Panc1 (cell line): ENCODE measurements at regions not wholly inside any gene's neighbourhood (a gene's known extent, or its start where the extent isn't known, plus 50 kb on each side); places are given as distances from the start of the nearest gene placed in this dataset.

Experiments
- ATAC-seq: fragments of 200-7000 bp; cut with Tn5 transposase; 2 replicates; pipeline ENCODE4 v1.9.1; 2020; ENCODE audit warnings: mild to moderate bottlenecking, moderate library complexity
- BruUV-seq: library from RNA; stranded (reverse); fragments of 400-500 nt; replicated peaks from 2 replicates; lab custom pipeline; 2021; lab: Mats Ljungman, UMichigan
- CTCF ChIA-PET: fragments of 300-600 bp; sonication (Branson Sonifier 250); formaldehyde crosslinking; loops from one replicate; lab custom pipeline; 2022; ENCODE audit warnings: antibody characterized with exemption; lab: Charles Lee
- POLR2A ChIA-PET: fragments of 300-600 bp; sonication (Branson Sonifier 250); formaldehyde crosslinking; loops from one replicate; lab custom pipeline; 2022; ENCODE audit warnings: antibody characterized with exemption; lab: Charles Lee
- DNase-seq: peaks from one replicate; pipeline ENCODE4 v3.0.0-alpha.2; 2010; ENCODE audit warnings: low read depth, low spot score
- H3K27ac ChIP-seq: 2 replicates; pipeline ENCODE4 v1.5.1; 2011; ENCODE audit warnings: mild to moderate bottlenecking, low read length, inconsistent platforms
- H3K27me3 ChIP-seq: fragments of 200-500 bp; sonication (Bioruptor generic); 2 replicates; pipeline ENCODE4 v1.6.0; 2014; ENCODE audit warnings: low read length, inconsistent platforms; ENCODE audit not compliant: control insufficient read depth, insufficient read depth
- H3K36me3 ChIP-seq: fragments of 200-500 bp; sonication (Bioruptor generic); 2 replicates; pipeline ENCODE4 v1.5.1; 2014; ENCODE audit warnings: inconsistent platforms, mild to moderate bottlenecking, low read length, moderate library complexity; ENCODE audit not compliant: control insufficient read depth, insufficient read depth
- H3K4me1 ChIP-seq: 2 replicates; pipeline ENCODE4 v1.5.1; 2011; ENCODE audit warnings: inconsistent platforms, mild to moderate bottlenecking, low read length, moderate library complexity; ENCODE audit not compliant: control insufficient read depth, insufficient read depth
- H3K4me3 ChIP-seq, 2 experiments: 2 replicates each; pipeline ENCODE4 v1.5.1; 2011 to 2012; ENCODE audit warnings: low read depth in 2 of 2, low read length in 2 of 2, mild to moderate bottlenecking in 2 of 2, inconsistent platforms in 1 of 2, moderate library complexity in 1 of 2
- H3K9me3 ChIP-seq: fragments of 200-500 bp; sonication (Bioruptor generic); 2 replicates; pipeline ENCODE4 v1.5.1; 2014; ENCODE audit warnings: low read depth, mild to moderate bottlenecking, inconsistent platforms, low read length, moderate library complexity; ENCODE audit not compliant: control insufficient read depth, insufficient read depth
- POLR2AphosphoS5 ChIP-seq: IDR thresholded peaks from 2 replicates; pipeline ENCODE4 v1.6.1; 2012; ENCODE audit warnings: mild to moderate bottlenecking, low read depth, low read length, moderate library complexity
- SIN3A ChIP-seq: IDR thresholded peaks from 2 replicates; pipeline ENCODE4 v1.6.1; 2012; ENCODE audit warnings: low read depth, mild to moderate bottlenecking, low read length, moderate library complexity, borderline replicate concordance; ENCODE audit not compliant: insufficient read depth
- TCF7L2 ChIP-seq: IDR thresholded peaks from 2 replicates; pipeline ENCODE4 v1.6.1; 2011; ENCODE audit warnings: mild to moderate bottlenecking, low read depth, low read length, inconsistent platforms
- in situ Hi-C: cut with HindIII; loops from 2 replicates; pipeline ENCODE4 v1.10.0; 2016; ENCODE audit warnings: low sequenced_read_pairs, low pct_unique_long_range_greater_than_20kb
- intact Hi-C: fragments of 100-400 bp; cut with micrococcal nuclease; formaldehyde crosslinking; loops from one replicate; pipeline ENCODE4 v1.10.0; 2022; ENCODE audit not compliant: unreplicated experiment
- TF ChIP-seq, protein P1 (sequence below), 2 experiments: IDR thresholded peaks; 2 replicates each; pipeline ENCODE4 v1.6.1; 2011 to 2012; ENCODE audit warnings: low read depth in 2 of 2, control low read depth in 1 of 2, low read length in 1 of 2, mild to moderate bottlenecking in 1 of 2, moderate library complexity in 1 of 2; ENCODE audit not compliant: insufficient read depth in 1 of 2
- TF ChIP-seq, protein P2 (sequence below): fragments of 450-650 bp; IDR thresholded peaks from 2 replicates; pipeline ENCODE4 v1.5.1; 2017; ENCODE audit warnings: mild to moderate bottlenecking

GRCh38 chr4:25535701-25536473, 119.8 kb upstream of the SLC34A2 start:
- CTCF ChIA-PET = no interaction called here
- in situ Hi-C loops (no loop called here), intact Hi-C loops (no loop called here)
- H3K27me3 ChIP-seq = no peaks in the 10 kb centered on the region
- TF ChIP-seq, protein P1, sequence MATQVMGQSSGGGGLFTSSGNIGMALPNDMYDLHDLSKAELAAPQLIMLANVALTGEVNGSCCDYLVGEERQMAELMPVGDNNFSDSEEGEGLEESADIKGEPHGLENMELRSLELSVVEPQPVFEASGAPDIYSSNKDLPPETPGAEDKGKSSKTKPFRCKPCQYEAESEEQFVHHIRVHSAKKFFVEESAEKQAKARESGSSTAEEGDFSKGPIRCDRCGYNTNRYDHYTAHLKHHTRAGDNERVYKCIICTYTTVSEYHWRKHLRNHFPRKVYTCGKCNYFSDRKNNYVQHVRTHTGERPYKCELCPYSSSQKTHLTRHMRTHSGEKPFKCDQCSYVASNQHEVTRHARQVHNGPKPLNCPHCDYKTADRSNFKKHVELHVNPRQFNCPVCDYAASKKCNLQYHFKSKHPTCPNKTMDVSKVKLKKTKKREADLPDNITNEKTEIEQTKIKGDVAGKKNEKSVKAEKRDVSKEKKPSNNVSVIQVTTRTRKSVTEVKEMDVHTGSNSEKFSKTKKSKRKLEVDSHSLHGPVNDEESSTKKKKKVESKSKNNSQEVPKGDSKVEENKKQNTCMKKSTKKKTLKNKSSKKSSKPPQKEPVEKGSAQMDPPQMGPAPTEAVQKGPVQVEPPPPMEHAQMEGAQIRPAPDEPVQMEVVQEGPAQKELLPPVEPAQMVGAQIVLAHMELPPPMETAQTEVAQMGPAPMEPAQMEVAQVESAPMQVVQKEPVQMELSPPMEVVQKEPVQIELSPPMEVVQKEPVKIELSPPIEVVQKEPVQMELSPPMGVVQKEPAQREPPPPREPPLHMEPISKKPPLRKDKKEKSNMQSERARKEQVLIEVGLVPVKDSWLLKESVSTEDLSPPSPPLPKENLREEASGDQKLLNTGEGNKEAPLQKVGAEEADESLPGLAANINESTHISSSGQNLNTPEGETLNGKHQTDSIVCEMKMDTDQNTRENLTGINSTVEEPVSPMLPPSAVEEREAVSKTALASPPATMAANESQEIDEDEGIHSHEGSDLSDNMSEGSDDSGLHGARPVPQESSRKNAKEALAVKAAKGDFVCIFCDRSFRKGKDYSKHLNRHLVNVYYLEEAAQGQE (IDR thresholded peaks at IDR 0.05; ENCODE audit: insufficient read depth in 1 of 2, low read depth in 2 of 2, low read length in 1 of 2) = no peak
- TF ChIP-seq, protein P2, sequence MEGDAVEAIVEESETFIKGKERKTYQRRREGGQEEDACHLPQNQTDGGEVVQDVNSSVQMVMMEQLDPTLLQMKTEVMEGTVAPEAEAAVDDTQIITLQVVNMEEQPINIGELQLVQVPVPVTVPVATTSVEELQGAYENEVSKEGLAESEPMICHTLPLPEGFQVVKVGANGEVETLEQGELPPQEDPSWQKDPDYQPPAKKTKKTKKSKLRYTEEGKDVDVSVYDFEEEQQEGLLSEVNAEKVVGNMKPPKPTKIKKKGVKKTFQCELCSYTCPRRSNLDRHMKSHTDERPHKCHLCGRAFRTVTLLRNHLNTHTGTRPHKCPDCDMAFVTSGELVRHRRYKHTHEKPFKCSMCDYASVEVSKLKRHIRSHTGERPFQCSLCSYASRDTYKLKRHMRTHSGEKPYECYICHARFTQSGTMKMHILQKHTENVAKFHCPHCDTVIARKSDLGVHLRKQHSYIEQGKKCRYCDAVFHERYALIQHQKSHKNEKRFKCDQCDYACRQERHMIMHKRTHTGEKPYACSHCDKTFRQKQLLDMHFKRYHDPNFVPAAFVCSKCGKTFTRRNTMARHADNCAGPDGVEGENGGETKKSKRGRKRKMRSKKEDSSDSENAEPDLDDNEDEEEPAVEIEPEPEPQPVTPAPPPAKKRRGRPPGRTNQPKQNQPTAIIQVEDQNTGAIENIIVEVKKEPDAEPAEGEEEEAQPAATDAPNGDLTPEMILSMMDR = no peak
- no peak for TF ChIP-seq SIN3A
- TF ChIP-seq POLR2AphosphoS5 = no peak
- no peak for TF ChIP-seq TCF7L2
- no peaks in the 10 kb centered on the region for H3K9me3 ChIP-seq
- H3K36me3 ChIP-seq = no peaks in the 10 kb centered on the region
- no peak overlapping the region for H3K4me3 ChIP-seq
- no peak overlapping the region for H3K27ac ChIP-seq
- ATAC-seq (no peak), DNase-seq (no peak)
- no peaks in the 10 kb centered on the region for H3K4me1 ChIP-seq
- POLR2A ChIA-PET = no interaction called here
- BruUV-seq = no TSS peak

DNA sequence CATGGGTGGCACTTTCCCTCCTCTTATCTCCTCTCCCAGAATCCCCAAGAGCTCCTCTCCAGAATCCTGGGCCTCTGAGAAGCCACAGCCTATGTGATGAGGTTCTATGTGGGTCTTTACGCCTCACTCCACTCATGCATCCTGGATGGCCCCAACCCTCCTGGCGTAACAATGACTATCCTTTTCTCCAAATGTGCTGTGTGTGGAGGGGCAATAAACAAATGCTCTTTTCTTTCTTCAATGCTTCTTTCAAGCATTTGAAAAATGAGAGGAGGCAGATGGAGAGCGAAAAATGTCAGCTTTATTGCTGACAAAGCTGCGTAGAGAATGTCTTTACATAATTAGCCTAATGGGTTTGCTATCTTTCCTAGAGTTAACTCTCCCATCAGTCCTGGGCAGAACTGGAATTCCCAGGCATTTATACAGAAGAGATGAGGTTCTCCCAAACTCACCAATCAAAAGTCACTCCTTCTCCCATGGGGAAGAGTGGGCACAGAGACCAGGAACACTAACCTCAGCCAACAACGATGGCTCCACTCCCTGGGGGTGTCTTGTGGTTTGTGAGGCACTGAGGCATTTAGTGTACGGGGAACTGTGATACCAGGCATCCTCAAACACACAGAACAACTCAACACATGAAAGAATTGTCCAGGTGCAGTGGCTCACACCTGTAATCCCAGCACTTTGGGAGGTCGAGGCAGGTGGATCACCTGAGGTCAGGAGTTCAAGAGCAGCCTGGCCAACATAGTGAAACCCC, 118.9 kb upstream of the SLC34A2 start:
- H3K4me3 ChIP-seq = no peak overlapping the region
- DNase-seq (no peak), ATAC-seq (no peak)
- in situ Hi-C loops = no loop called here
- no peaks in the 10 kb centered on the region for H3K36me3 ChIP-seq
- no peaks in the 10 kb centered on the region for H3K27me3 ChIP-seq
- POLR2A ChIA-PET = no interaction called here
- CTCF ChIA-PET = no interaction called here
- TF ChIP-seq, protein P1 (IDR thresholded peaks at IDR 0.05; ENCODE audit: insufficient read depth in 1 of 2, low read depth in 2 of 2, low read length in 1 of 2) = no peak
- TF ChIP-seq SIN3A (no peak), POLR2AphosphoS5 (no peak)
- no peaks in the 10 kb centered on the region for H3K4me1 ChIP-seq
- intact Hi-C loops = no loop called here
- no TSS peak for BruUV-seq
- H3K9me3 ChIP-seq = no peaks in the 10 kb centered on the region
- no peak overlapping the region for H3K27ac ChIP-seq
